Fibroblast of lung (primary cell): ENCODE measurements at regions not wholly inside any gene's neighbourhood (a gene's known extent, or its start where the extent isn't known, plus 50 kb on each side); places are given as distances from the start of the nearest gene placed in this dataset.

ENCODE experiments used
- EZH2 ChIP-seq: IDR thresholded peaks from 2 replicates; pipeline ENCODE4 v1.5.1; 2012; ENCODE audit warnings: low read length, control low read depth, mild to moderate bottlenecking; ENCODE audit errors: missing control alignments
- TF ChIP-seq, protein P1 (sequence below), 2 donors: IDR thresholded peaks in 1 of 2; conservative IDR thresholded peaks in 1 of 2; 1 replicate in 1 of 2; 2 replicates in 1 of 2; pipeline ENCODE4 v1.5.1; 2011 to 2012; ENCODE audit warnings: low read length in 2 of 2, control low read depth in 1 of 2, inconsistent platforms in 1 of 2, low read depth in 1 of 2, mild to moderate bottlenecking in 1 of 2

DNA sequence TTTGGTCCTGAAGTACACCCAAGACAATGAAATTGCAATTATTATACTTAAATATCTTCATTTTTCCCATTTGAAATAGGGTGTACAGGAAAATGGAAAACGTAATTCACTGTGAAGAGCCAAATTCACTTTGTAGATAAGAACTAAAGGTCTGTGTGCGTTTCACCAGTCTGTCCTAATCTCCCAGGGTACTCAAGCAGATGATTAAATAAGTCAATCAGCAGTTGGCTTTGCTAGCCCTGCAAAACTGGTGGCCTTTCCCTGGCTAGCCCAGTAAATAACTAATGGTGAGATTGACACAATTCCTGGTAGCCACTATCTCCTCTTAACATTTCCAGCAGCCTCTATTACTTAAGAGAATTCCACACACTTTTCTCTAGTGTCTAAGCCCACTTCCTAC lies 389.3 kb downstream of the TBL1XR1 start:
- no peak for TF ChIP-seq EZH2
- TF ChIP-seq, protein P1, sequence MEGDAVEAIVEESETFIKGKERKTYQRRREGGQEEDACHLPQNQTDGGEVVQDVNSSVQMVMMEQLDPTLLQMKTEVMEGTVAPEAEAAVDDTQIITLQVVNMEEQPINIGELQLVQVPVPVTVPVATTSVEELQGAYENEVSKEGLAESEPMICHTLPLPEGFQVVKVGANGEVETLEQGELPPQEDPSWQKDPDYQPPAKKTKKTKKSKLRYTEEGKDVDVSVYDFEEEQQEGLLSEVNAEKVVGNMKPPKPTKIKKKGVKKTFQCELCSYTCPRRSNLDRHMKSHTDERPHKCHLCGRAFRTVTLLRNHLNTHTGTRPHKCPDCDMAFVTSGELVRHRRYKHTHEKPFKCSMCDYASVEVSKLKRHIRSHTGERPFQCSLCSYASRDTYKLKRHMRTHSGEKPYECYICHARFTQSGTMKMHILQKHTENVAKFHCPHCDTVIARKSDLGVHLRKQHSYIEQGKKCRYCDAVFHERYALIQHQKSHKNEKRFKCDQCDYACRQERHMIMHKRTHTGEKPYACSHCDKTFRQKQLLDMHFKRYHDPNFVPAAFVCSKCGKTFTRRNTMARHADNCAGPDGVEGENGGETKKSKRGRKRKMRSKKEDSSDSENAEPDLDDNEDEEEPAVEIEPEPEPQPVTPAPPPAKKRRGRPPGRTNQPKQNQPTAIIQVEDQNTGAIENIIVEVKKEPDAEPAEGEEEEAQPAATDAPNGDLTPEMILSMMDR (conservative IDR thresholded peaks at IDR 0.05 in 1 of 2, IDR thresholded peaks at IDR 0.05 in 1 of 2; ENCODE audit: low read depth in 1 of 2, low read length in 2 of 2), result no peak
